Progenitor cell of endocrine pancreas (in vitro differentiated cells): ENCODE measurements at regions not wholly inside any gene's neighbourhood (a gene's known extent, or its start where the extent isn't known, plus 50 kb on each side); places are given as distances from the start of the nearest gene placed in this dataset.

Experiments
- DNase-seq: peaks from one replicate; pipeline ENCODE4 v3.0.0; 2021; ENCODE audit warnings: low spot score; ENCODE audit not compliant: unreplicated experiment
- H3K27ac Mint-ChIP-seq: 2 replicates; pipeline ENCODE4 v1.8.0; 2021; ENCODE audit warnings: mild to moderate bottlenecking, moderate library complexity, mixed read lengths
- H3K27me3 Mint-ChIP-seq: 2 replicates; pipeline ENCODE4 v1.8.0; 2021; ENCODE audit warnings: mixed read lengths
- H3K36me3 Mint-ChIP-seq: 2 replicates; pipeline ENCODE4 v1.8.0; 2022; ENCODE audit warnings: mixed read lengths; ENCODE audit not compliant: insufficient read depth
- H3K4me1 Mint-ChIP-seq: 2 replicates; pipeline ENCODE4 v1.8.0; 2021; ENCODE audit warnings: low read depth, mixed read lengths
- H3K4me3 Mint-ChIP-seq: 2 replicates; pipeline ENCODE4 v1.8.0; 2021; ENCODE audit warnings: low read depth, mild to moderate bottlenecking, moderate library complexity, mixed read lengths
- H3K9me3 Mint-ChIP-seq: 2 replicates; pipeline ENCODE4 v1.8.0; 2021; ENCODE audit warnings: low read depth, mixed read lengths
- TF ChIP-seq, protein P1 (sequence below): fragments of 200-600 bp; sonication (generic); IDR thresholded peaks from one replicate; pipeline ENCODE4 v1.5.0; 2021; ENCODE audit warnings: antibody characterized with exemption, mild to moderate bottlenecking; ENCODE audit not compliant: unreplicated experiment

GRCh38 chrX:98141466-98141865 is 1257.8 kb downstream of the RPA4 start:
- H3K4me3 Mint-ChIP-seq, result no peak overlapping the region
- DNase-seq, result no peak
- no peaks in the 10 kb centered on the region for H3K27me3 Mint-ChIP-seq
- H3K27ac Mint-ChIP-seq, result no peak overlapping the region
- H3K36me3 Mint-ChIP-seq, result no peaks in the 10 kb centered on the region
- TF ChIP-seq, protein P1, sequence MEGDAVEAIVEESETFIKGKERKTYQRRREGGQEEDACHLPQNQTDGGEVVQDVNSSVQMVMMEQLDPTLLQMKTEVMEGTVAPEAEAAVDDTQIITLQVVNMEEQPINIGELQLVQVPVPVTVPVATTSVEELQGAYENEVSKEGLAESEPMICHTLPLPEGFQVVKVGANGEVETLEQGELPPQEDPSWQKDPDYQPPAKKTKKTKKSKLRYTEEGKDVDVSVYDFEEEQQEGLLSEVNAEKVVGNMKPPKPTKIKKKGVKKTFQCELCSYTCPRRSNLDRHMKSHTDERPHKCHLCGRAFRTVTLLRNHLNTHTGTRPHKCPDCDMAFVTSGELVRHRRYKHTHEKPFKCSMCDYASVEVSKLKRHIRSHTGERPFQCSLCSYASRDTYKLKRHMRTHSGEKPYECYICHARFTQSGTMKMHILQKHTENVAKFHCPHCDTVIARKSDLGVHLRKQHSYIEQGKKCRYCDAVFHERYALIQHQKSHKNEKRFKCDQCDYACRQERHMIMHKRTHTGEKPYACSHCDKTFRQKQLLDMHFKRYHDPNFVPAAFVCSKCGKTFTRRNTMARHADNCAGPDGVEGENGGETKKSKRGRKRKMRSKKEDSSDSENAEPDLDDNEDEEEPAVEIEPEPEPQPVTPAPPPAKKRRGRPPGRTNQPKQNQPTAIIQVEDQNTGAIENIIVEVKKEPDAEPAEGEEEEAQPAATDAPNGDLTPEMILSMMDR, result no peak
- peaks cover 22% of the 10 kb centered on the region for H3K9me3 Mint-ChIP-seq
- H3K4me1 Mint-ChIP-seq, result peaks cover 11% of the 10 kb centered on the region

DNA sequence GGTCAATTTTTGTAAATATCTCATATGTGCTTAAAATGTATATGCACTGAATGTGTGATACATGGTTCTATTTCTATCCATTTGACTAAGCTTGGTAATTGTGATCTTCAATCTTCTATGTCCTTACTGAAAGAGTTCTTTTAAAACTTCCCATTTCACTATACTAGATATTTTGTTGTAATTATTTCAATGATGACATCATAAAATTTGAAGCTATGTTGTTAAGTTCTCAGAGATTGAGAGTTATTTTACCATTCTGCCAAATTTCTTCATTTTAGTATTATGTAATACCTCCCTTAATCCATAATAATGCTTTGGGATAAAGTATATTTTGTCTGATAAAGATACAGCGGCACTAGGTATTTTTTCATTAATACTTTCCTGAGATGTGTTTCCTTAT is 1307.3 kb downstream of the RPA4 start:
- Mint-ChIP-seq H3K27me3 (no peaks in the 10 kb centered on the region), H3K4me1 (no peaks in the 10 kb centered on the region), H3K9me3 (no peaks in the 10 kb centered on the region), H3K27ac (no peak overlapping the region), H3K36me3 (no peaks in the 10 kb centered on the region), H3K4me3 (no peak overlapping the region)
- TF ChIP-seq, protein P1, result no peak
- DNase-seq, result no peak

DNA sequence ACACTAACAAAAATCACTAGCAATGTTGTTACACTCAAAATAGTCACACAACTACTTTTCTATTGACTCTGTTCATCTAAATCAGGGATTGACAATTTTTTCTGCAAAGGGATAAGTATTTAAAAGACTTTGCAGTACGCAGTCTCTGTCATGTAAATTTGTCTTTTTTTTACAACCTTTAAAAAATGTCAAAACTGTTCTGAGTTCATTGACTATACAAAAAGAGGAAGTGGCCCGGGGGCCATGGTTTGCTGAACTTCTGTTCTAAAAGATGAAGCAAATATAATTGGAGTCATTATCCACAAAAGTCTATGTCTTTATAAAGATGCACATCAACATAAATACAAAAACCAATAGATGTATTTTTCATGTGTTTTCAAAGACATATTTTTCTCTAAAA is 1310.3 kb downstream of the RPA4 start:
- Mint-ChIP-seq H3K27me3 (no peaks in the 10 kb centered on the region), H3K4me1 (no peaks in the 10 kb centered on the region), H3K36me3 (no peaks in the 10 kb centered on the region), H3K27ac (no peak overlapping the region), H3K4me3 (no peak overlapping the region), H3K9me3 (no peaks in the 10 kb centered on the region)
- TF ChIP-seq, protein P1, result no peak
- DNase-seq, result no peak

DNA sequence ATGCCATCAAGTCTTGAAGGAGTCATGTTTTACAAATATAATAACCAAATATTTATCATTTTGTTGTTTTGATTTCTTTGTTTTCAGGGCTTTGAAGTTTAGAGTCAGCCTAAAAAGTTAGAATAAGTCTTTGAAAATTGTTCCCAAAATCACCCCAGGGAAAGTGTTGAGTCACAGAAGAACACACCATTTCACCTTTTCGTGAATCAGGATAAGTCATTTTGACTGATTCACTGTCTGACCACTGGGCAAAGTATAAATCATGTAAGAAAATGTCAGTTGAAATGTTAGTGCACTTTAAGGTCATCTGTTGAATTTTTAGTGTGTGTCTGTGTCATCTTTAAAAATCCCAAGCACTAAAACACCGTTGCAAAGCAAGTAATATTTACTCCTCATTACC is 1320.1 kb downstream of the RPA4 start:
- no peaks in the 10 kb centered on the region for H3K36me3 Mint-ChIP-seq
- DNase-seq, result no peak
- no peaks in the 10 kb centered on the region for H3K4me1 Mint-ChIP-seq
- peaks cover 3% of the 10 kb centered on the region for H3K9me3 Mint-ChIP-seq
- no peak overlapping the region for H3K4me3 Mint-ChIP-seq
- no peak overlapping the region for H3K27ac Mint-ChIP-seq
- no peaks in the 10 kb centered on the region for H3K27me3 Mint-ChIP-seq
- TF ChIP-seq, protein P1, result no peak

GRCh38 chrX:98207947-98208346 is 1324.2 kb downstream of the RPA4 start:
- TF ChIP-seq, protein P1, result no peak
- Mint-ChIP-seq H3K27me3 (no peaks in the 10 kb centered on the region), H3K27ac (no peak overlapping the region), H3K4me3 (no peak overlapping the region), H3K4me1 (no peaks in the 10 kb centered on the region), H3K36me3 (peaks cover 3% of the 10 kb centered on the region), H3K9me3 (peaks cover 9% of the 10 kb centered on the region)
- no peak for DNase-seq
